Gastrocnemius medialis (tissue), 4 donors: ENCODE measurements at regions not wholly inside any gene's neighbourhood (a gene's known extent, or its start where the extent isn't known, plus 50 kb on each side); places are given as distances from the start of the nearest gene placed in this dataset.

Experiments
- POLR2A ChIP-seq, 2 donors: fragments of 450-650 bp; IDR thresholded peaks; one replicate each; pipeline ENCODE4 v1.6.1; 2017; ENCODE audit warnings: antibody characterized with exemption in 2 of 2, mild to moderate bottlenecking in 2 of 2, moderate library complexity in 2 of 2
- TF ChIP-seq, protein P1 (sequence below), 5 experiments: fragments of 450-650 bp in 3 of 5; fragments of 200-600 bp in 2 of 5; sonication (generic) in 2 of 5; IDR thresholded peaks in 4 of 5; conservative IDR thresholded peaks in 1 of 5; 1 replicate in 4 of 5; 2 replicates in 1 of 5; pipeline ENCODE4 v1.5.1; 2016 to 2019; ENCODE audit warnings: antibody characterized with exemption in 5 of 5, mild to moderate bottlenecking in 3 of 5, moderate library complexity in 3 of 5

DNA sequence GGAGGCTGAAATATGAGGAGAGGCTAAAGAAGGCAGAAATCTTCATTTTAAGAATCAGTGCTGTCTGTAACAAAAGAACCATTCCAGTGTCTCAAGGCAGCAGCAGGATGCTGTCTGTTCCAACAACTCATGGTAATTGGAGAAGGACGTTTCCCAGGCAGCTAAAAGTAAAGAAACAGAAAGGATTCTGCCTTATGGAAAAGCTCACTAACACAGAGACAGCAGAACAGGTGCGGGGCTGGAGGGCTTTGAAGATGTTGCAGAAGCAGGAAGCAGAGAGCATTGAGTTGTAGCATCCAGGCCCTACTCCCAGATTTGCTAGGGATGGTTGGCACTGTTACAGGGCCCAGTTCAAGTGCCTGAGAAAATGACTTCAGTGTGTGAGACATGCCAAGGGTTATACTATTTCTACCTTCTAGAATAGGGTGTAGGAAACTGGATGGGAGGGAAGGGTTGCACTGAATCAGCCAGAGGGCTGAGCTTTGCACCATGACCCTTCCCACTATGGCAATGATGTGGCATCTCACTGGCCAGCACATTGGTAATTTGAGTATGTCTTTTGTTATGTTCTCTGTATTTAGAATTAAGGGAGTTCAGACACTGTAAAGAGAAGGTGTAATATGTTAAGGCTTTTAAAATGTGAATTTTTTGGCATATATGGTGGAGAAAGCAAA, 160.0 kb upstream of the FBXO33 start:
- TF ChIP-seq, protein P1, sequence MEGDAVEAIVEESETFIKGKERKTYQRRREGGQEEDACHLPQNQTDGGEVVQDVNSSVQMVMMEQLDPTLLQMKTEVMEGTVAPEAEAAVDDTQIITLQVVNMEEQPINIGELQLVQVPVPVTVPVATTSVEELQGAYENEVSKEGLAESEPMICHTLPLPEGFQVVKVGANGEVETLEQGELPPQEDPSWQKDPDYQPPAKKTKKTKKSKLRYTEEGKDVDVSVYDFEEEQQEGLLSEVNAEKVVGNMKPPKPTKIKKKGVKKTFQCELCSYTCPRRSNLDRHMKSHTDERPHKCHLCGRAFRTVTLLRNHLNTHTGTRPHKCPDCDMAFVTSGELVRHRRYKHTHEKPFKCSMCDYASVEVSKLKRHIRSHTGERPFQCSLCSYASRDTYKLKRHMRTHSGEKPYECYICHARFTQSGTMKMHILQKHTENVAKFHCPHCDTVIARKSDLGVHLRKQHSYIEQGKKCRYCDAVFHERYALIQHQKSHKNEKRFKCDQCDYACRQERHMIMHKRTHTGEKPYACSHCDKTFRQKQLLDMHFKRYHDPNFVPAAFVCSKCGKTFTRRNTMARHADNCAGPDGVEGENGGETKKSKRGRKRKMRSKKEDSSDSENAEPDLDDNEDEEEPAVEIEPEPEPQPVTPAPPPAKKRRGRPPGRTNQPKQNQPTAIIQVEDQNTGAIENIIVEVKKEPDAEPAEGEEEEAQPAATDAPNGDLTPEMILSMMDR (IDR thresholded peaks at IDR 0.05 in 4 of 5, conservative IDR thresholded peaks at IDR 0.05 in 1 of 5), result no peak
- TF ChIP-seq POLR2A (IDR thresholded peaks at IDR 0.05), result no peak
